ENCODE measurements at regions not wholly inside any gene's neighbourhood (a gene's known extent, or its start where the extent isn't known, plus 50 kb on each side); places are given as distances from the start of the nearest gene placed in this dataset.

DNA sequence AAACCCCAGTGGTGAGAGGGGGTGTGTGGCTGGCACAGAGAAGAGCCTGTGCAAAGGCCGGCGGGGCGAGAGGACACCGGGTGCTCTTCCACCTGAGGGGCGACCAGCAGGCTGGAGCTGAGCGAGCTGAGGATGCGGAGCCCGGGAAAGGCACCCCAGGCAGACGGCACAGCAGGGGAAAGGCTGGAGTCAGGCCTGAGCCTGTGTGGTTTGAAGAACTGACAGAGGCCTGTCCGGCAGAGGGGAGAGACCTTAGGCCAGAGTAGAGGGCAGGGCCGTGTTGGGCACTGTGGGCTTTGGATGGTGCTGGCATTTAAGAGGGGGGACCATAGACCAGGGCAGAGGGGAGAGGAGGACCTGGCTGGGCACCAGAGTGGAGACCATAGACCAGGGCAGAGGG, 149.8 kb downstream of the RTP5 start:
- TF ChIP-seq EZH2phosphoT487 (IDR thresholded peaks at IDR 0.05; ENCODE audit: borderline replicate concordance, low read depth, low read length) = no peak
- TF ChIP-seq CTCF (conservative IDR thresholded peaks at IDR 0.05; ENCODE audit: low read length) = no peak
